ENCODE measurements at regions not wholly inside any gene's neighbourhood (a gene's known extent, or its start where the extent isn't known, plus 50 kb on each side); places are given as distances from the start of the nearest gene placed in this dataset.

DNA sequence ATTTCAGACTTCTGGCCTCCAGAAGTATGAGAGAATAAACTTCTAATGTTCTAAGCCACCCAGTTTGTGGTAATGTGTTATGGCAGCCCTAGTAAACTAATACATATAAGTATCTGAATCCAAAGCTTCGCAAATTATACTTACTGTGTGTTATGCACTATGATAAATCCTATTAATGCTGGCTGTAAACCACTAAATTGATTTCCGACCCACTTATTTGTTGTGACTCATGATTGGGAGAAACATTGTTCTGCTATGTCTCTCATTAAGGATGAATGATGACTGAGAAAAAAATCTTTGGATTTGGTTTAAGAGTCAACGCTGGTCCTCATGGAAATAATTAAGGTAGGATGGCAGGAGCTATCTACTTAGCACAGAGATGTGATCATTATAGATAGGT lies 62.0 kb downstream of the FZD4 start:
- POLR2A ChIA-PET: no interaction called here
- 86% methylated on average over 3 of the region's 3 CpGs for WGBS (ENCODE audit: missing lambda C conversion rate)
- Histone ChIP-seq H3K4me1 (no peaks in the 10 kb centered on the region), H3K9me3 (no peaks in the 10 kb centered on the region), H3K4me3 (no peak overlapping the region), H3K4me2 (no peak overlapping the region), H3K27ac (no peak overlapping the region)
- CTCF ChIA-PET: interaction anchor here (2.6 kb wide), 2 partner anchors 23 kb away, joined by 12 read pairs; no protein-coding TSS in a partner anchor
- FAIRE-seq (no peak), ATAC-seq (no peak), DNase-seq (ENCODE audit: low read depth in 1 of 2, low spot score in 1 of 2) (no peak)
- TF ChIP-seq GATA3 (IDR thresholded peaks at IDR 0.05; ENCODE audit: borderline replicate concordance): no peak
- no peak for TF ChIP-seq RCOR1 (IDR thresholded peaks at IDR 0.05; ENCODE audit: low read depth, low read length)
- TF ChIP-seq CBX2 (IDR thresholded peaks at IDR 0.05; ENCODE audit: borderline replicate concordance, low read depth): no peak
